ENCODE measurements at regions not wholly inside any gene's neighbourhood (a gene's known extent, or its start where the extent isn't known, plus 50 kb on each side); places are given as distances from the start of the nearest gene placed in this dataset.

- intact Hi-C loops (cut with DNase I, micrococcal nuclease): no loop called here
- no peaks in the 10 kb centered on the region for H3K36me3 Mint-ChIP-seq (ENCODE audit: low read depth)
- no peak overlapping the region for H3K27ac Mint-ChIP-seq
- TF ChIP-seq, protein P1, sequence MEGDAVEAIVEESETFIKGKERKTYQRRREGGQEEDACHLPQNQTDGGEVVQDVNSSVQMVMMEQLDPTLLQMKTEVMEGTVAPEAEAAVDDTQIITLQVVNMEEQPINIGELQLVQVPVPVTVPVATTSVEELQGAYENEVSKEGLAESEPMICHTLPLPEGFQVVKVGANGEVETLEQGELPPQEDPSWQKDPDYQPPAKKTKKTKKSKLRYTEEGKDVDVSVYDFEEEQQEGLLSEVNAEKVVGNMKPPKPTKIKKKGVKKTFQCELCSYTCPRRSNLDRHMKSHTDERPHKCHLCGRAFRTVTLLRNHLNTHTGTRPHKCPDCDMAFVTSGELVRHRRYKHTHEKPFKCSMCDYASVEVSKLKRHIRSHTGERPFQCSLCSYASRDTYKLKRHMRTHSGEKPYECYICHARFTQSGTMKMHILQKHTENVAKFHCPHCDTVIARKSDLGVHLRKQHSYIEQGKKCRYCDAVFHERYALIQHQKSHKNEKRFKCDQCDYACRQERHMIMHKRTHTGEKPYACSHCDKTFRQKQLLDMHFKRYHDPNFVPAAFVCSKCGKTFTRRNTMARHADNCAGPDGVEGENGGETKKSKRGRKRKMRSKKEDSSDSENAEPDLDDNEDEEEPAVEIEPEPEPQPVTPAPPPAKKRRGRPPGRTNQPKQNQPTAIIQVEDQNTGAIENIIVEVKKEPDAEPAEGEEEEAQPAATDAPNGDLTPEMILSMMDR (IDR thresholded peaks at IDR 0.05): no peak
- no peaks in the 10 kb centered on the region for H3K9me3 Mint-ChIP-seq
- CTCF ChIA-PET: no interaction called here
- H3K27ac ChIP-seq (ENCODE audit: low read depth in 1 of 2, low read length in 2 of 2): no peak overlapping the region
- H3K4me1 ChIP-seq (ENCODE audit: insufficient read depth, low read length): no peaks in the 10 kb centered on the region
- DNase-seq (no peak), ATAC-seq (ENCODE audit: poor library complexity) (no peak)
- no peak overlapping the region for H3K4me3 ChIP-seq (ENCODE audit: low read length)
- POLR2A ChIA-PET: no interaction called here
- H3K36me3 ChIP-seq (ENCODE audit: insufficient read depth, low read length): no peaks in the 10 kb centered on the region
- no peaks in the 10 kb centered on the region for H3K27me3 Mint-ChIP-seq
- H3K4me1 Mint-ChIP-seq (ENCODE audit: low read depth): no peaks in the 10 kb centered on the region
- H3K27me3 ChIP-seq (ENCODE audit: control insufficient read depth in 1 of 2, insufficient read depth in 2 of 2, low read length in 2 of 2): no peaks in the 10 kb centered on the region
- H3K4me3 Mint-ChIP-seq: no peak overlapping the region
- H3K9me3 ChIP-seq (ENCODE audit: control insufficient read depth in 1 of 2, insufficient read depth in 1 of 2, low read length in 2 of 2): no peaks in the 10 kb centered on the region
Observed at GRCh38 chr5:155554500-155554899, 540.9 kb downstream of the KIF4B start.

- TF ChIP-seq, protein P1 (IDR thresholded peaks at IDR 0.05): no peak
- ATAC-seq (ENCODE audit: poor library complexity) (no peak), DNase-seq (no peak)
- no peaks in the 10 kb centered on the region for H3K36me3 ChIP-seq (ENCODE audit: insufficient read depth, low read length)
- no peaks in the 10 kb centered on the region for H3K9me3 ChIP-seq (ENCODE audit: control insufficient read depth in 1 of 2, insufficient read depth in 1 of 2, low read length in 2 of 2)
- Mint-ChIP-seq H3K9me3 (no peaks in the 10 kb centered on the region), H3K27ac (no peak overlapping the region), H3K4me1 (ENCODE audit: low read depth) (no peaks in the 10 kb centered on the region), H3K4me3 (no peak overlapping the region), H3K36me3 (ENCODE audit: low read depth) (no peaks in the 10 kb centered on the region), H3K27me3 (no peaks in the 10 kb centered on the region)
- H3K27ac ChIP-seq (ENCODE audit: low read depth in 1 of 2, low read length in 2 of 2): no peak overlapping the region
- no peaks in the 10 kb centered on the region for H3K27me3 ChIP-seq (ENCODE audit: control insufficient read depth in 1 of 2, insufficient read depth in 2 of 2, low read length in 2 of 2)
- intact Hi-C loops (cut with DNase I, micrococcal nuclease): no loop called here
- no peak overlapping the region for H3K4me3 ChIP-seq (ENCODE audit: low read length)
- ChIA-PET CTCF (no interaction called here), POLR2A (no interaction called here)
- no peaks in the 10 kb centered on the region for H3K4me1 ChIP-seq (ENCODE audit: insufficient read depth, low read length)
Observed at GRCh38 chr5:155556222-155556621, 542.7 kb downstream of the KIF4B start.

DNA sequence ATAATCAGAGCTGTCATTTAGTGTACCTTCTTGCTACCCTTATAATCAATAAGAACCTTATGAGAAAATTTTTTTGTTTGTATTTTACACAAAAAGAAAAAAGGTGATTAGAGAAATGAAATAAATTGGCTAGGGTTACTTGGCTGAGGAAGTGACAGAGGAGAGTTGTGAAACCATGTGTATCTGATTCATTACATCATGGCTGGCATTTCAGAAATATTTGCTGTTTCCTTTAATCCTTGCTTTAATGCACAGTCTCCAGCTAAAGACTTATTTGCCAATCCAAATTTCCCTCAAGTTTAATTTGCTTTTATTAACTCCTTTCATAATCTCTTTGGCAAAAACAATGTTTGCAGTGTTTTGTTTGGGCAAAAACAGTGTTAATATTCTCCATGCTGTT lies 543.1 kb downstream of the KIF4B start:
- Histone ChIP-seq H3K27me3 (ENCODE audit: control insufficient read depth in 1 of 2, insufficient read depth in 2 of 2, low read length in 2 of 2) (no peaks in the 10 kb centered on the region), H3K9me3 (ENCODE audit: control insufficient read depth in 1 of 2, insufficient read depth in 1 of 2, low read length in 2 of 2) (no peaks in the 10 kb centered on the region), H3K36me3 (ENCODE audit: insufficient read depth, low read length) (no peaks in the 10 kb centered on the region), H3K4me3 (ENCODE audit: low read length) (no peak overlapping the region), H3K4me1 (ENCODE audit: insufficient read depth, low read length) (no peaks in the 10 kb centered on the region), H3K27ac (ENCODE audit: low read depth in 1 of 2, low read length in 2 of 2) (no peak overlapping the region)
- ChIA-PET CTCF (no interaction called here), POLR2A (no interaction called here)
- no peaks in the 10 kb centered on the region for H3K36me3 Mint-ChIP-seq (ENCODE audit: low read depth)
- H3K4me1 Mint-ChIP-seq (ENCODE audit: low read depth): no peaks in the 10 kb centered on the region
- ATAC-seq (ENCODE audit: poor library complexity) (no peak), DNase-seq (no peak)
- H3K27me3 Mint-ChIP-seq: no peaks in the 10 kb centered on the region
- TF ChIP-seq, protein P1 (IDR thresholded peaks at IDR 0.05): no peak
- H3K9me3 Mint-ChIP-seq: no peaks in the 10 kb centered on the region
- intact Hi-C loops (cut with DNase I, micrococcal nuclease): no loop called here
- no peak overlapping the region for H3K4me3 Mint-ChIP-seq
- H3K27ac Mint-ChIP-seq: no peak overlapping the region
